IMR-90 (cell line): ENCODE measurements at regions not wholly inside any gene's neighbourhood (a gene's known extent, or its start where the extent isn't known, plus 50 kb on each side); places are given as distances from the start of the nearest gene placed in this dataset.

Experiments
- ATAC-seq: fragments of 200-7000 bp; cut with Tn5 transposase; 2 replicates; pipeline ENCODE4 v1.9.1; 2020; ENCODE audit warnings: low read depth, mild to moderate bottlenecking, moderate library complexity
- BruUV-seq: library from RNA; stranded (reverse); fragments of 400-500 nt; replicated peaks from 2 replicates; lab custom pipeline; 2021; lab: Mats Ljungman, UMichigan
- CTCF ChIA-PET: fragments of 300-600 bp; formaldehyde crosslinking; extraction: SDS; loops from one replicate; lab custom pipeline; 2021; ENCODE audit warnings: antibody characterized with exemption; lab: Yijun Ruan, JAX
- POLR2A ChIA-PET: fragments of 300-600 bp; sonication (Branson Sonifier 250); formaldehyde crosslinking; loops from one replicate; lab custom pipeline; 2022; ENCODE audit warnings: antibody characterized with exemption; ENCODE audit not compliant: unreplicated experiment; lab: Charles Lee
- DNase-seq: peaks from one replicate; pipeline ENCODE4 v3.0.0; 2013
- H2AFZ ChIP-seq: replicated peaks from 2 replicates; pipeline ENCODE3; 2013; ENCODE audit warnings: low read length, mild to moderate bottlenecking; ENCODE audit not compliant: poor library complexity
- H2AK5ac ChIP-seq: 2 replicates; pipeline ENCODE4 v1.6.1; 2013; ENCODE audit warnings: low read depth, low read length, inconsistent platforms
- H2AK9ac ChIP-seq: replicated peaks from 2 replicates; pipeline ENCODE3; 2013; ENCODE audit warnings: mild to moderate bottlenecking, low read depth, low read length, moderate library complexity; ENCODE audit not compliant: poor library complexity
- H2BK120ac ChIP-seq: 2 replicates; pipeline ENCODE4 v1.6.1; 2013; ENCODE audit warnings: low read depth, low read length, inconsistent platforms
- H2BK15ac ChIP-seq: 3 replicates; pipeline ENCODE4 v1.6.1; 2013; ENCODE audit warnings: low read depth, low read length, inconsistent platforms
- H2BK20ac ChIP-seq: 2 replicates; pipeline ENCODE4 v1.6.1; 2013; ENCODE audit warnings: low read depth, mild to moderate bottlenecking, inconsistent platforms, low read length, moderate library complexity
- H2BK5ac ChIP-seq: 2 replicates; pipeline ENCODE4 v1.6.1; 2013; ENCODE audit warnings: mild to moderate bottlenecking, low read depth, low read length, inconsistent platforms; ENCODE audit not compliant: poor library complexity, severe bottlenecking
- H3K14ac ChIP-seq: replicated peaks from 2 replicates; pipeline ENCODE4 v1.6.1; 2013; ENCODE audit warnings: low read depth, low read length, inconsistent platforms
- H3K18ac ChIP-seq: 2 replicates; pipeline ENCODE4 v1.6.1; 2013; ENCODE audit warnings: low read depth, low read length, control low read depth
- H3K23ac ChIP-seq: 2 replicates; pipeline ENCODE4 v1.6.1; 2013; ENCODE audit warnings: low read depth, low read length, inconsistent platforms
- H3K27ac ChIP-seq: 2 replicates; pipeline ENCODE4 v1.5.1; 2013; ENCODE audit warnings: mild to moderate bottlenecking, control low read depth, low read length; ENCODE audit not compliant: insufficient read depth
- H3K27me3 ChIP-seq: 2 replicates; pipeline ENCODE4 v1.6.1; 2013; ENCODE audit warnings: low read length; ENCODE audit not compliant: control insufficient read depth, insufficient read depth
- H3K36me3 ChIP-seq: 2 replicates; pipeline ENCODE4 v1.6.1; 2013; ENCODE audit warnings: low read length, mixed read lengths; ENCODE audit not compliant: control insufficient read depth, insufficient read depth
- H3K4ac ChIP-seq: 2 replicates; pipeline ENCODE4 v1.6.1; 2013; ENCODE audit warnings: low read depth, low read length, inconsistent platforms
- H3K4me1 ChIP-seq: 2 replicates; pipeline ENCODE4 v1.6.1; 2013; ENCODE audit warnings: low read length, mixed read lengths; ENCODE audit not compliant: control insufficient read depth, insufficient read depth
- H3K4me2 ChIP-seq: 2 replicates; pipeline ENCODE4 v1.6.1; 2013; ENCODE audit warnings: low read depth, mild to moderate bottlenecking, control low read depth, low read length, moderate library complexity
- H3K4me3 ChIP-seq: 2 replicates; pipeline ENCODE4 v1.5.1; 2013; ENCODE audit warnings: low read depth, mild to moderate bottlenecking, control low read depth, low read length, moderate library complexity; ENCODE audit not compliant: insufficient read depth
- H3K56ac ChIP-seq: 2 replicates; pipeline ENCODE4 v1.6.1; 2013; ENCODE audit warnings: low read length, inconsistent platforms; ENCODE audit not compliant: insufficient read depth; ENCODE audit errors: extremely low read depth
- H3K79me1 ChIP-seq, 2 experiments: 2 replicates each; pipeline ENCODE4 v1.6.1; 2013; ENCODE audit warnings: low read length in 2 of 2, inconsistent platforms in 1 of 2, low read depth in 1 of 2
- H3K9ac ChIP-seq: 2 replicates; pipeline ENCODE4 v1.6.1; 2013; ENCODE audit warnings: low read depth, low read length, control low read depth
- H3K9me1 ChIP-seq: 2 replicates; pipeline ENCODE4 v1.6.1; 2013; ENCODE audit warnings: low read length, inconsistent platforms; ENCODE audit not compliant: insufficient read depth
- H3K9me3 ChIP-seq: 2 replicates; pipeline ENCODE4 v1.6.1; 2013; ENCODE audit warnings: low read length; ENCODE audit not compliant: control insufficient read depth, insufficient read depth
- H4K20me1 ChIP-seq: 2 replicates; pipeline ENCODE4 v1.6.1; 2013; ENCODE audit warnings: low read length, inconsistent platforms; ENCODE audit not compliant: insufficient read depth
- H4K5ac ChIP-seq: 2 replicates; pipeline ENCODE4 v1.6.1; 2013; ENCODE audit warnings: mild to moderate bottlenecking, low read depth, low read length, control low read depth
- H4K8ac ChIP-seq, 2 experiments: 2 replicates each; pipeline ENCODE4 v1.6.1; 2013; ENCODE audit warnings: low read depth in 2 of 2, low read length in 2 of 2, control low read depth in 1 of 2, inconsistent platforms in 1 of 2
- H4K91ac ChIP-seq: 2 replicates; pipeline ENCODE4 v1.6.1; 2013; ENCODE audit warnings: low read depth, low read length, inconsistent platforms; ENCODE audit not compliant: insufficient read depth
- BHLHE40 ChIP-seq: fragments of 150-350 bp; IDR thresholded peaks from 2 replicates; pipeline ENCODE4 v1.6.1; 2016; ENCODE audit warnings: mild to moderate bottlenecking, low read depth, low read length
- CEBPB ChIP-seq: IDR thresholded peaks from 2 replicates; pipeline ENCODE4 v1.6.1; 2012; ENCODE audit warnings: low read depth, low read length, improper control_type of control experiment
- CHD1 ChIP-seq: IDR thresholded peaks from 2 replicates; pipeline ENCODE4 v1.6.1; 2012; ENCODE audit warnings: low read depth, low read length, improper control_type of control experiment
- FOS ChIP-seq: fragments of 150-350 bp; IDR thresholded peaks from 2 replicates; pipeline ENCODE4 v1.6.1; 2016; ENCODE audit warnings: low read depth, low read length
- MAFK ChIP-seq: IDR thresholded peaks from 2 replicates; pipeline ENCODE4 v1.6.1; 2012; ENCODE audit warnings: low read depth, low read length, improper control_type of control experiment
- MAZ ChIP-seq: IDR thresholded peaks from 2 replicates; pipeline ENCODE4 v1.6.1; 2012; ENCODE audit warnings: low read depth, mild to moderate bottlenecking, low read length, improper control_type of control experiment, moderate library complexity, borderline replicate concordance
- NFE2L2 ChIP-seq: fragments of 150-350 bp; IDR thresholded peaks from 2 replicates; pipeline ENCODE4 v1.6.1; 2016; ENCODE audit warnings: low read depth, mild to moderate bottlenecking, low read length
- POLR2A ChIP-seq: IDR thresholded peaks from 2 replicates; pipeline ENCODE4 v1.6.1; 2012; ENCODE audit warnings: mild to moderate bottlenecking, low read depth, low read length
- RAD21 ChIP-seq: IDR thresholded peaks from 2 replicates; pipeline ENCODE4 v1.6.1; 2012; ENCODE audit warnings: low read length, improper control_type of control experiment
- RCOR1 ChIP-seq: IDR thresholded peaks from 2 replicates; pipeline ENCODE4 v1.6.1; 2012; ENCODE audit warnings: mild to moderate bottlenecking, low read length, improper control_type of control experiment; ENCODE audit not compliant: insufficient replicate concordance
- RFX5 ChIP-seq: IDR thresholded peaks from 2 replicates; pipeline ENCODE4 v1.8.0; 2012; ENCODE audit warnings: low read depth, mild to moderate bottlenecking, low read length, moderate library complexity
- SMC3 ChIP-seq: fragments of 150-350 bp; IDR thresholded peaks from 2 replicates; pipeline ENCODE4 v1.6.1; 2016; ENCODE audit warnings: low read depth, mild to moderate bottlenecking, antibody characterized with exemption, low read length, moderate library complexity
- WGBS, 2 experiments: methylation state at CpG; one replicate each; pipeline versions ENCODE4 v1.1.5 to v1.1.7; 2013; ENCODE audit warnings: missing lambda C conversion rate in 2 of 2; ENCODE audit not compliant: insufficient read length in 1 of 2; ENCODE audit errors: extremely low coverage in 2 of 2; 5-methylcytosine and 5-hydroxymethylcytosine counted together
- dilution Hi-C: fragments of 300-500 bp; cut with HindIII; formaldehyde crosslinking; loops from one replicate; pipeline ENCODE4 v1.14.3; 2018; ENCODE audit warnings: low sequenced_read_pairs; ENCODE audit not compliant: unreplicated experiment
- in situ Hi-C: fragments of 300-500 bp; cut with MboI; formaldehyde crosslinking; loops from 3 replicates; pipeline ENCODE4 v1.14.3; 2019; ENCODE audit warnings: low sequenced_read_pairs, inconsistent platforms, mixed read lengths
- intact Hi-C: fragments of 100-400 bp; cut with micrococcal nuclease; formaldehyde crosslinking; loops from 2 replicates; pipeline ENCODE4 v1.10.0; 2022
- TF ChIP-seq, protein P1 (sequence below): fragments of 150-350 bp; IDR thresholded peaks from 2 replicates; pipeline ENCODE4 v1.6.1; 2017; ENCODE audit warnings: mild to moderate bottlenecking, antibody characterized with exemption, low read length, low read depth
- TF ChIP-seq, protein P2 (sequence below): fragments of 150-350 bp; IDR thresholded peaks from 2 replicates; pipeline ENCODE4 v1.6.1; 2016; ENCODE audit warnings: low read depth, mild to moderate bottlenecking, low read length, moderate library complexity, borderline replicate concordance
- TF ChIP-seq, protein P3 (sequence below): conservative IDR thresholded peaks from 2 replicates; pipeline ENCODE4 v1.5.1; 2012; ENCODE audit warnings: mild to moderate bottlenecking, low read depth, low read length, improper control_type of control experiment

DNA sequence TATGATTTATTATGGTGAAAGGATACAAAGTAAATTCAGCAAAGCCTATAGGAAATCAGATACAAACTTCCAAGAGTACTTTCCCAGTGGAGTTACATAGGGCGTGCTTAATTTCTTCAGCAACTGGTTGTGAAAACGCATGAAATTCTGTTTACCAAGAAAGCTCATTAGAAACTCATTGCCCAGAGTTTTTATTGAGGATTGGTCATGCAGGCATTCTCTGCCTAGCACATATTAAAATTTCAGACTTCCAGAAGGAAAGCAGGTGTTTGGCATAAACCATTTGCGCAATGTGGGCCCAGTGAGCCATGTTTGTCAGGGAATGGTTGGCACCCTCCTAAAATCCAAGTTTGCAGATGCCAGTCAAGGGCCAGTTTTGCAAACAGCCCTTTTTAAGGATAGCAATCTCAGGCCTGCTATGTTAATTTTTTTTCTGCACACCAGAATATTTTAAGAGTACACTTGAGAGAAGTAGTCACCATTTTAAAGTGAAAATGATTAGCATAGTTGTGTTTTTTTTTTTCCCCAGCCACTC is 311.1 kb upstream of the CHD1 start:
- H2BK20ac ChIP-seq = no peak overlapping the region
- H3K56ac ChIP-seq = no peak overlapping the region
- no peak overlapping the region for H4K5ac ChIP-seq
- H2AK5ac ChIP-seq = no peak overlapping the region
- H2BK15ac ChIP-seq = no peak overlapping the region
- TF ChIP-seq NFE2L2 = no peak
- TF ChIP-seq MAFK = no peak
- no peak for TF ChIP-seq BHLHE40
- no peak for TF ChIP-seq FOS
- no peak for TF ChIP-seq SMC3
- TF ChIP-seq, protein P1, sequence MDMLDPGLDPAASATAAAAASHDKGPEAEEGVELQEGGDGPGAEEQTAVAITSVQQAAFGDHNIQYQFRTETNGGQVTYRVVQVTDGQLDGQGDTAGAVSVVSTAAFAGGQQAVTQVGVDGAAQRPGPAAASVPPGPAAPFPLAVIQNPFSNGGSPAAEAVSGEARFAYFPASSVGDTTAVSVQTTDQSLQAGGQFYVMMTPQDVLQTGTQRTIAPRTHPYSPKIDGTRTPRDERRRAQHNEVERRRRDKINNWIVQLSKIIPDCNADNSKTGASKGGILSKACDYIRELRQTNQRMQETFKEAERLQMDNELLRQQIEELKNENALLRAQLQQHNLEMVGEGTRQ = no peak
- TF ChIP-seq CHD1 = no peak
- TF ChIP-seq, protein P2, sequence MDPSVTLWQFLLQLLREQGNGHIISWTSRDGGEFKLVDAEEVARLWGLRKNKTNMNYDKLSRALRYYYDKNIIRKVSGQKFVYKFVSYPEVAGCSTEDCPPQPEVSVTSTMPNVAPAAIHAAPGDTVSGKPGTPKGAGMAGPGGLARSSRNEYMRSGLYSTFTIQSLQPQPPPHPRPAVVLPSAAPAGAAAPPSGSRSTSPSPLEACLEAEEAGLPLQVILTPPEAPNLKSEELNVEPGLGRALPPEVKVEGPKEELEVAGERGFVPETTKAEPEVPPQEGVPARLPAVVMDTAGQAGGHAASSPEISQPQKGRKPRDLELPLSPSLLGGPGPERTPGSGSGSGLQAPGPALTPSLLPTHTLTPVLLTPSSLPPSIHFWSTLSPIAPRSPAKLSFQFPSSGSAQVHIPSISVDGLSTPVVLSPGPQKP = no peak
- TF ChIP-seq RCOR1 = no peak
- TF ChIP-seq, protein P3, sequence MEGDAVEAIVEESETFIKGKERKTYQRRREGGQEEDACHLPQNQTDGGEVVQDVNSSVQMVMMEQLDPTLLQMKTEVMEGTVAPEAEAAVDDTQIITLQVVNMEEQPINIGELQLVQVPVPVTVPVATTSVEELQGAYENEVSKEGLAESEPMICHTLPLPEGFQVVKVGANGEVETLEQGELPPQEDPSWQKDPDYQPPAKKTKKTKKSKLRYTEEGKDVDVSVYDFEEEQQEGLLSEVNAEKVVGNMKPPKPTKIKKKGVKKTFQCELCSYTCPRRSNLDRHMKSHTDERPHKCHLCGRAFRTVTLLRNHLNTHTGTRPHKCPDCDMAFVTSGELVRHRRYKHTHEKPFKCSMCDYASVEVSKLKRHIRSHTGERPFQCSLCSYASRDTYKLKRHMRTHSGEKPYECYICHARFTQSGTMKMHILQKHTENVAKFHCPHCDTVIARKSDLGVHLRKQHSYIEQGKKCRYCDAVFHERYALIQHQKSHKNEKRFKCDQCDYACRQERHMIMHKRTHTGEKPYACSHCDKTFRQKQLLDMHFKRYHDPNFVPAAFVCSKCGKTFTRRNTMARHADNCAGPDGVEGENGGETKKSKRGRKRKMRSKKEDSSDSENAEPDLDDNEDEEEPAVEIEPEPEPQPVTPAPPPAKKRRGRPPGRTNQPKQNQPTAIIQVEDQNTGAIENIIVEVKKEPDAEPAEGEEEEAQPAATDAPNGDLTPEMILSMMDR = no peak
- no peak for TF ChIP-seq RFX5
- no peak for TF ChIP-seq POLR2A
- TF ChIP-seq MAZ = no peak
- no peak for TF ChIP-seq RAD21
- TF ChIP-seq CEBPB = no peak
- no CpG with 5 or more reads among the region's 3 CpGs for WGBS, 2 experiments
- H3K36me3 ChIP-seq = no peaks in the 10 kb centered on the region
- CTCF ChIA-PET = no interaction called here
- H2AK9ac ChIP-seq = no peak overlapping the region
- H2BK120ac ChIP-seq = no peak overlapping the region
- H3K23ac ChIP-seq = no peak overlapping the region
- no peak overlapping the region for H4K91ac ChIP-seq
- in situ Hi-C loops = no loop called here
- no peak overlapping the region for H3K9ac ChIP-seq
- no peaks in the 10 kb centered on the region for H3K9me1 ChIP-seq
- no peak overlapping the region for H3K4ac ChIP-seq
- BruUV-seq = no TSS peak
- no peak overlapping the region for H3K14ac ChIP-seq
- no peaks in the 10 kb centered on the region for H3K27me3 ChIP-seq
- no peak overlapping the region for H3K18ac ChIP-seq
- ATAC-seq (no peak), DNase-seq (no peak)
- H3K4me3 ChIP-seq = no peak overlapping the region
- H2AFZ ChIP-seq = no peak overlapping the region
- no peak overlapping the region for H3K27ac ChIP-seq
- intact Hi-C loops = no loop called here
- H2BK5ac ChIP-seq = no peak overlapping the region
- POLR2A ChIA-PET = no interaction called here
- dilution Hi-C loops = no loop called here
- H3K4me1 ChIP-seq = no peaks in the 10 kb centered on the region
- no peak overlapping the region for H4K8ac ChIP-seq
- no peaks in the 10 kb centered on the region for H3K79me1 ChIP-seq
- H3K4me2 ChIP-seq = no peak overlapping the region
- H4K20me1 ChIP-seq = no peaks in the 10 kb centered on the region
- peaks cover 4% of the 10 kb centered on the region; the same call in 1 of the 2 replicates for H3K9me3 ChIP-seq
